ENCODE measurements at regions not wholly inside any gene's neighbourhood (a gene's known extent, or its start where the extent isn't known, plus 50 kb on each side); places are given as distances from the start of the nearest gene placed in this dataset.

GRCh38 chr3:14338242-14338641 is 64.2 kb upstream of the SLC6A6 start:
- Histone ChIP-seq H3K36me3 (ENCODE audit: control insufficient read depth, insufficient read depth, low read length) (no peaks in the 10 kb centered on the region), H3K4me3 (ENCODE audit: low read length) (no peak overlapping the region), H3K27ac (ENCODE audit: low read length) (no peak overlapping the region), H3K4me1 (ENCODE audit: control insufficient read depth, insufficient read depth, low read length) (peaks cover 16% of the 10 kb centered on the region), H3K27me3 (ENCODE audit: control insufficient read depth, insufficient read depth, low read length) (no peaks in the 10 kb centered on the region), H3K9me3 (ENCODE audit: control insufficient read depth, low read depth, low read length) (no peaks in the 10 kb centered on the region)
- WGBS (ENCODE audit: insufficient coverage, low lambda C conversion rate), result 82% methylated on average over 4 of the region's 4 CpGs
- no peak for DNase-seq

GRCh38 chr3:14338898-14339458 is 63.4 kb upstream of the SLC6A6 start:
- Histone ChIP-seq H3K4me3 (ENCODE audit: low read length) (no peak overlapping the region), H3K27ac (ENCODE audit: low read length) (no peak overlapping the region), H3K27me3 (ENCODE audit: control insufficient read depth, insufficient read depth, low read length) (no peaks in the 10 kb centered on the region), H3K9me3 (ENCODE audit: control insufficient read depth, low read depth, low read length) (no peaks in the 10 kb centered on the region), H3K4me1 (ENCODE audit: control insufficient read depth, insufficient read depth, low read length) (peaks cover 8% of the 10 kb centered on the region), H3K36me3 (ENCODE audit: control insufficient read depth, insufficient read depth, low read length) (no peaks in the 10 kb centered on the region)
- no peak for DNase-seq
- no CpG with 5 or more reads among the region's 7 CpGs for WGBS (ENCODE audit: insufficient coverage, low lambda C conversion rate)

- H3K36me3 ChIP-seq (ENCODE audit: control insufficient read depth, insufficient read depth, low read length), result no peaks in the 10 kb centered on the region
- no peak overlapping the region for H3K27ac ChIP-seq (ENCODE audit: low read length)
- WGBS (ENCODE audit: insufficient coverage, low lambda C conversion rate), result 100% methylated on average over 1 of the region's 14 CpGs
- H3K4me1 ChIP-seq (ENCODE audit: control insufficient read depth, insufficient read depth, low read length), result peaks cover 5% of the 10 kb centered on the region
- H3K27me3 ChIP-seq (ENCODE audit: control insufficient read depth, insufficient read depth, low read length), result no peaks in the 10 kb centered on the region
- no peak overlapping the region for H3K4me3 ChIP-seq (ENCODE audit: low read length)
- H3K9me3 ChIP-seq (ENCODE audit: control insufficient read depth, low read depth, low read length), result no peaks in the 10 kb centered on the region
- DNase-seq, result no peak
These were observed 61.3 kb upstream of the SLC6A6 start for GRCh38 chr3:14340960-14341708.

GRCh38 chr3:14343338-14344112 is 58.9 kb upstream of the SLC6A6 start:
- H3K27ac ChIP-seq (ENCODE audit: low read length), result no peak overlapping the region
- WGBS (ENCODE audit: insufficient coverage, low lambda C conversion rate), result no CpG with 5 or more reads among the region's 21 CpGs
- H3K27me3 ChIP-seq (ENCODE audit: control insufficient read depth, insufficient read depth, low read length), result no peaks in the 10 kb centered on the region
- no peaks in the 10 kb centered on the region for H3K36me3 ChIP-seq (ENCODE audit: control insufficient read depth, insufficient read depth, low read length)
- no peak overlapping the region for H3K4me3 ChIP-seq (ENCODE audit: low read length)
- H3K9me3 ChIP-seq (ENCODE audit: control insufficient read depth, low read depth, low read length), result no peaks in the 10 kb centered on the region
- peaks cover 9% of the 10 kb centered on the region for H3K4me1 ChIP-seq (ENCODE audit: control insufficient read depth, insufficient read depth, low read length)
- DNase-seq, result no peak

GRCh38 chr3:14344351-14344750 is 58.1 kb upstream of the SLC6A6 start:
- H3K27me3 ChIP-seq (ENCODE audit: control insufficient read depth, insufficient read depth, low read length), result no peaks in the 10 kb centered on the region
- no CpG with 5 or more reads among the region's 7 CpGs for WGBS (ENCODE audit: insufficient coverage, low lambda C conversion rate)
- no peak overlapping the region for H3K4me3 ChIP-seq (ENCODE audit: low read length)
- no peak overlapping the region for H3K27ac ChIP-seq (ENCODE audit: low read length)
- H3K9me3 ChIP-seq (ENCODE audit: control insufficient read depth, low read depth, low read length), result no peaks in the 10 kb centered on the region
- H3K36me3 ChIP-seq (ENCODE audit: control insufficient read depth, insufficient read depth, low read length), result no peaks in the 10 kb centered on the region
- no peak for DNase-seq
- H3K4me1 ChIP-seq (ENCODE audit: control insufficient read depth, insufficient read depth, low read length), result peaks cover 9% of the 10 kb centered on the region

GRCh38 chr3:14345496-14346150 is 56.8 kb upstream of the SLC6A6 start:
- no peaks in the 10 kb centered on the region for H3K9me3 ChIP-seq (ENCODE audit: control insufficient read depth, low read depth, low read length)
- H3K27me3 ChIP-seq (ENCODE audit: control insufficient read depth, insufficient read depth, low read length), result no peaks in the 10 kb centered on the region
- H3K27ac ChIP-seq (ENCODE audit: low read length), result no peak overlapping the region
- peaks cover 9% of the 10 kb centered on the region for H3K4me1 ChIP-seq (ENCODE audit: control insufficient read depth, insufficient read depth, low read length)
- no peak overlapping the region for H3K4me3 ChIP-seq (ENCODE audit: low read length)
- no peak for DNase-seq
- WGBS (ENCODE audit: insufficient coverage, low lambda C conversion rate), result no CpG with 5 or more reads among the region's 7 CpGs
- no peaks in the 10 kb centered on the region for H3K36me3 ChIP-seq (ENCODE audit: control insufficient read depth, insufficient read depth, low read length)

- peaks cover 9% of the 10 kb centered on the region for H3K4me1 ChIP-seq (ENCODE audit: control insufficient read depth, insufficient read depth, low read length)
- H3K9me3 ChIP-seq (ENCODE audit: control insufficient read depth, low read depth, low read length), result no peaks in the 10 kb centered on the region
- no peaks in the 10 kb centered on the region for H3K36me3 ChIP-seq (ENCODE audit: control insufficient read depth, insufficient read depth, low read length)
- no CpG with 5 or more reads among the region's 9 CpGs for WGBS (ENCODE audit: insufficient coverage, low lambda C conversion rate)
- peak in 1 of 2 donors; percentile 59 for DNase-seq
- H3K4me3 ChIP-seq (ENCODE audit: low read length), result no peak overlapping the region
- no peak overlapping the region for H3K27ac ChIP-seq (ENCODE audit: low read length)
- H3K27me3 ChIP-seq (ENCODE audit: control insufficient read depth, insufficient read depth, low read length), result no peaks in the 10 kb centered on the region
These were observed 56.2 kb upstream of the SLC6A6 start for GRCh38 chr3:14346191-14346590.

- no peaks in the 10 kb centered on the region for H3K36me3 ChIP-seq (ENCODE audit: control insufficient read depth, insufficient read depth, low read length)
- WGBS (ENCODE audit: insufficient coverage, low lambda C conversion rate), result no CpG with 5 or more reads among the region's 4 CpGs
These were observed 55.8 kb upstream of the SLC6A6 start for GRCh38 chr3:14346642-14347041.

GRCh38 chr3:14347110-14347509 is 55.3 kb upstream of the SLC6A6 start:
- H3K9me3 ChIP-seq (ENCODE audit: control insufficient read depth, low read depth, low read length), result no peaks in the 10 kb centered on the region
- no peaks in the 10 kb centered on the region for H3K36me3 ChIP-seq (ENCODE audit: control insufficient read depth, insufficient read depth, low read length)
- H3K4me1 ChIP-seq (ENCODE audit: control insufficient read depth, insufficient read depth, low read length), result peaks cover 9% of the 10 kb centered on the region
- no peaks in the 10 kb centered on the region for H3K27me3 ChIP-seq (ENCODE audit: control insufficient read depth, insufficient read depth, low read length)
- H3K4me3 ChIP-seq (ENCODE audit: low read length), result no peak overlapping the region
- DNase-seq, result no peak
- WGBS (ENCODE audit: insufficient coverage, low lambda C conversion rate), result no CpG with 5 or more reads among the region's 7 CpGs
- H3K27ac ChIP-seq (ENCODE audit: low read length), result no peak overlapping the region

More at GRCh38 chr3:14346642-14347041, 55.8 kb upstream of the SLC6A6 start:
- H3K4me1 ChIP-seq (ENCODE audit: control insufficient read depth, insufficient read depth, low read length), result peaks cover 9% of the 10 kb centered on the region
- H3K9me3 ChIP-seq (ENCODE audit: control insufficient read depth, low read depth, low read length), result no peaks in the 10 kb centered on the region
- no peak overlapping the region for H3K4me3 ChIP-seq (ENCODE audit: low read length)
- no peak for DNase-seq
- H3K27ac ChIP-seq (ENCODE audit: low read length), result no peak overlapping the region
- H3K27me3 ChIP-seq (ENCODE audit: control insufficient read depth, insufficient read depth, low read length), result no peaks in the 10 kb centered on the region

GRCh38 chr3:14351617-14352001 is 50.8 kb upstream of the SLC6A6 start:
- no CpG with 5 or more reads among the region's 6 CpGs for WGBS (ENCODE audit: insufficient coverage, low lambda C conversion rate)
- DNase-seq, result no peak
- H3K36me3 ChIP-seq (ENCODE audit: control insufficient read depth, insufficient read depth, low read length), result no peaks in the 10 kb centered on the region
- peaks cover 6% of the 10 kb centered on the region for H3K4me1 ChIP-seq (ENCODE audit: control insufficient read depth, insufficient read depth, low read length)
- H3K27ac ChIP-seq (ENCODE audit: low read length), result no peak overlapping the region
- H3K27me3 ChIP-seq (ENCODE audit: control insufficient read depth, insufficient read depth, low read length), result no peaks in the 10 kb centered on the region
- H3K9me3 ChIP-seq (ENCODE audit: control insufficient read depth, low read depth, low read length), result no peaks in the 10 kb centered on the region
- H3K4me3 ChIP-seq (ENCODE audit: low read length), result no peak overlapping the region
